HG03469 (cell line): ENCODE measurements at regions not wholly inside any gene's neighbourhood (a gene's known extent, or its start where the extent isn't known, plus 50 kb on each side); places are given as distances from the start of the nearest gene placed in this dataset.
"Not testable (repeated sequence)": the region's sequence is repeated elsewhere in the genome, so short reads cannot be mapped to it uniquely, and the experiment has no call there.

ENCODE experiments used
- ATAC-seq: cut with Tn5 transposase; IDR thresholded peaks from one replicate; pipeline ENCODE4 v1.9.1; 2021; ENCODE audit warnings: mild to moderate bottlenecking, moderate library complexity, moderate number of reproducible peaks; ENCODE audit not compliant: unreplicated experiment

DNA sequence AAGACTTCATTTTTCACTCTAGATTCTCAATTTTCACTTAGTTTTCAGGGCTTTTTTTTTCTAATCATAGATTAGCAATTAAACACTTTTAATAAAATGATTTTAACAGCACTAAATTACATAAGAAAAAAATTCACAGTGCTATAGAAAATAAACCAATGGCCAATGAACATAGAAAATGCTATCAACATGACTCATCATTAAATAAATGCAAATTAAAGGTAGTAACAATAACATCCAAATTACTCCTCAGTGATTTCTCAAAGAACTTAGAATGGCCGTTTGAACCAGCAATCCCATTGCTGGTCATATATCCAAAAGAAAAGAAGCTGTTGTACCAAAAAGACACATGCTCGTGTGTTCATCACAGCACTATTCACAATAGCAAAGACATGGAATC is 1058.9 kb downstream of the UQCRFS1 start:
- ATAC-seq: no peak

- no peak for ATAC-seq
Measured at GRCh38 chr19:28153123-28153522, 1059.8 kb downstream of the UQCRFS1 start.

GRCh38 chr19:28152195-28152594 is 1060.8 kb downstream of the UQCRFS1 start:
- ATAC-seq: no peak

DNA sequence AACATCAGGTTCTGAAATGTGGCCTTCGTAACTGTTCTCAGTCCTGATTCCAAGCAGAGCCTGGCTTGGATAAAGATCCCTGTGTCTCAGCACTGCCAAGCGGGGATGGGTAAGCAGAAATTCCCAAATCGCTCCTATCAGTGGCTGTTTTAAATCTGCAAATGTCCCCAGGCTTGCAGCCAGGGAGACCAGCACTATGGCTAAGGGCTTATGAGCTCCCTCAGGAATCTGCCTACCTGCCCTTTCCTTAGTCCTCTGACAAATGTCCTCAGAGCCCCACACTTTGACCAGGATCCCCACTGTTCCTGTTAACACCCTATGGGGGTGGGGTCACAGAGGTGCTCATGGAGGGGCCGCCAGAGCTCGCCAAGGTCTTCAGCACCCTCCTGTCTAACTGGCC is 1062.8 kb downstream of the UQCRFS1 start:
- ATAC-seq: no peak

- no peak for ATAC-seq
Measured at GRCh38 chr19:28148554-28148953, 1064.4 kb downstream of the UQCRFS1 start.

GRCh38 chr19:28142258-28142657 is 1070.7 kb downstream of the UQCRFS1 start:
- ATAC-seq: no peak

DNA sequence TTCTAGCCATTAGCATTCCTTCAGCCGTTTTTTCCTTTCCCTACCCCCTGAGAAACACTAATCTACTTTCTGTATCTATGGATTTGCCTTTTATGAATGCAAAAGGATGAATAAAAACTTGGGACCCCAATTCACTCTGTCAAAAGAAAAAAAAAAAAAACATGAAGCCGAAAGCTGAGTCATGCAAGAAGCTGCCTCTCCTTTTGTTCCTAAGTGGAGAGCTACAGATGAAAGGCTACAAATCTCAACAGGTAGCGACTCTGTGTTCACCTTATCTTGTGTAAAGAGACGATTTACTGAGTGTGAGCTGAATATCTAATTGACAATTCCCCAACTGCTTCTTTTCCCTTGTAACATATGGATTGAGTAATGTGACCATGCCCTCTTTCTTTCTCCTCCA is 1072.8 kb downstream of the UQCRFS1 start:
- no peak for ATAC-seq

DNA sequence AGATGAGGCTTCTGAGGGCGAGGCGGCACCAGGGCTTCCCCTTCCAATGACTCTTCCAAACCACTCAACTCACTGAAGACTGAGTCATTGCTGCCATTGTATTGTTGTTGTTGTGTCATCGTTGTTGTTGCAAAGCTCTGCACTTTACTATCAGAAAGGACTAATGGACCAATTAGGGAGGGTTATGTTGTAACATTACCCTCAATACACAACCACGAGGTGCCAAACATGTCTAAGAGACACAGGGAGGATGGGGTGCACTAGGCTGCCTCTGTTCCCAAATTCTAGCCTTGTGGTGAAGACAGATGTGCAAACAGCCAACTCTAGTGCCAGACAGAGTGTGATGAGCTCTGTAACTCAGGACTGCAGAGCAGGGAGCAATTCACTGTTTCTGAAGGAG is 1075.2 kb downstream of the UQCRFS1 start:
- no peak for ATAC-seq

DNA sequence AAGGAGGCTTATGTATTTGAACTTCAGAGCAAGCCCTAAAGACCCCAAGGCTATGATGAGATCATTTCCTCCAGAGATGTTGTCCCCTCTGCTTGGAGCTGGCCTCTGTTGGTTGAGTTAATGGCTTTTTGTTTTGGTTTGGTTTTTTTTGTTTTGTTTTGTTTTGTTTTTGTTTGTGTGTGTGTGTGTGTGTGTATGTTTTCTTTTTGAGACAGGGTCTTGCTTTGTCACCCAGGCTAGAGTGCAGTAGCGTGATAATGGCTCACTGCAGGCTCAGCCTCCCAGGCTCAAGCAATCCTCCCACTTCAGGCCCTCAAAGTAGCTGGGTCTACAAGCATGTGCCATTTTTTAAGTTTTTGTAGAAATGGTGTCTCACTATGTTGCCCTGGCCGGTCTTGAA is 1076.2 kb downstream of the UQCRFS1 start:
- no peak for ATAC-seq

DNA sequence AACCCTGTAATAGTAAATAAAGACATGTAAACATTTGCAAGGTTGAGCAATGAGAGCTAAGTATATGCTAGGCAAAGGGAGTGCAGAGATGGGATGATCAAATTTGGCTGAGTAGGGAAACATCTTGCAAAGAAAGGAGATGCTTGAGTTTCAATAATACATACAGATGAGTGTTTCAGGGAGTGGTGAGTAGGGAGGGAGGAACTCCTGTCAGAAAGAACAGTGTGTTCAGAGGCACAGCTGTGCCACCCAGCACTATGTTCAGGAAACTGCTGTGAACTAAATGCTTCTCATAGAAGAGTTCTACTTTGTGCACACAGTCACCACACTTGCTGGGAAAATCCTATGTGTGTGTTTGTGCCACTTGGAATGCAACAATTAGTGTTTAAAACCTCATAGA is 1077.1 kb downstream of the UQCRFS1 start:
- no peak for ATAC-seq

GRCh38 chr19:28134311-28134710 is 1078.6 kb downstream of the UQCRFS1 start:
- ATAC-seq: no peak

DNA sequence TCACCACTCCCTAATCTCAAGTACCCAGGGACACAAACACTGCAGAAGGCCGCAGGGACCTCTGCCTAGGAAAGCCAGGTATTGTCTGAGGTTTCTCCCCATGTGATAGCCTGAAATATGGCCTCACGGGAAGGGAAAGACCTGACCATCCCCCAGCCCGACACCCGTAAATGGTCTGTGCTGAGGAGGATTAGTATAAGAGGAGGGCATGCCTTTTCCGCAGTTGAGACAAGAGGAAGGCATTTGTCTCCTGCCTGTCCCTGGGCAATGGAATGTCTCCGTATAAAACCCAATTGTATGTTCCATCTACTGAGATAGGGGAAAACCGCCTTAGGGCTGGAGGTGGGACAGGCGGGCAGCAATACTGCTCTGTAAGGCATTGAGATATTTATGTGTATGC is 1082.1 kb downstream of the UQCRFS1 start:
- not testable (repeated sequence) for ATAC-seq

- ATAC-seq: no peak
Measured at GRCh38 chr19:28130066-28130511, 1082.9 kb downstream of the UQCRFS1 start.

DNA sequence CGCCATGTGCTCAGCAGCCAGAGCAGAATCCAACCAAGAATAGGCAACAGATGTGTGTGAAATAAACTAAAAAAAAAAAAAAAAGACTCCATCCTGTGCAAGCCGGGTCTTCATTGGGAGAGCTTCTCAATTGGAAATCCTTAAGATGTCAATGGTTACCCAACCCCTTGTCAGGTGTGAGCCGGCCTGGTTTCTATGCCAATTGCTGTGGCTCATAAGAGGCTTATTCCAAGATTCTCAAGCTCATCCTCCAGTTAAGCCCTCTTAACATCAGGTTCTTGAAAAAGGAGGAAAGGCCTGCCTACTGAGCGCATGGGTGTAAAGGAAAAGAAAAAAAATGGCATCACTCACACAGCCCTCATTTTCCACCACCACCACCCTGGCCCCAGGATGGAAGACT is 1084.6 kb downstream of the UQCRFS1 start:
- ATAC-seq: no peak

- ATAC-seq: no peak
Measured at GRCh38 chr19:28126135-28126898, 1086.6 kb downstream of the UQCRFS1 start.

- ATAC-seq: no peak
Measured at GRCh38 chr19:28122734-28123133, 1090.2 kb downstream of the UQCRFS1 start.

DNA sequence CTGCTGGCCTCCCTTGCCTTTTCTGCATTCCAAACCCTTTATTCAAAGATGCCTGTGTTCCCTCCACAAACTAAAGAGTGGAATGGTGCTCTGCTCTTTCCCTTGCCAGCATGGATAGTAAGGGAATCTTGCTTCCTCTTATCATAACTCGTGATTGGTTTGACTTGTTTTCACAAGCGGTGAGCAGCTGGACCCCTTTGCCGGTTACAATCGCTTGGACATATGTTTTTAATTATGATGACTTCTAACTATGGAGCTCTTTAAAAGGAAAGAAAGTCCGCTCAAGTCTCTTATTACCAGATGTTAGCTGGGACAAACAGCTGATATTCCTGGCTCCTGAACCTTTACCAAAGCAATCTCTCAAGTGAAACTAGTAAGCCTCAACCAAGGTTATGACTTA is 1094.7 kb downstream of the UQCRFS1 start:
- no peak for ATAC-seq

DNA sequence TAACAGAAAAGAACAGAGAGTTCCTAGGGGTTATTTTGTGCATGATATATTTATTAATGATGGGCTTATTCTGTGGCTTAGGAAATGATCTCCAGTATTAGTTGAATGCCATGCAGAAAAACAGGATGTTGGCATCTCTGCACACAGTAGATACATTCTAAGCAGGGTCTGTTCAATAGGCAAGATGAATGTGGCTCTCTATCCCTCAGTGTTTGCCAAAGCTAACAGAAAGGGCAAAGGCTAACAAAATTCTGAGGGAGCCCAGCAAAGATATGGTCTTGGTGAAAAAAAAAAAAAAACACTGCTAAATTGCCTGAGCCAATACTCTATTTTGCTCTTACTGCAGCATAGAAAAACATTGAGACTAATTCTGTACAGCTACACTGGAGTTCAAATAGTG is 1095.8 kb downstream of the UQCRFS1 start:
- no peak for ATAC-seq

- not testable (repeated sequence) for ATAC-seq
Measured at GRCh38 chr19:28116379-28116778, 1096.6 kb downstream of the UQCRFS1 start.

DNA sequence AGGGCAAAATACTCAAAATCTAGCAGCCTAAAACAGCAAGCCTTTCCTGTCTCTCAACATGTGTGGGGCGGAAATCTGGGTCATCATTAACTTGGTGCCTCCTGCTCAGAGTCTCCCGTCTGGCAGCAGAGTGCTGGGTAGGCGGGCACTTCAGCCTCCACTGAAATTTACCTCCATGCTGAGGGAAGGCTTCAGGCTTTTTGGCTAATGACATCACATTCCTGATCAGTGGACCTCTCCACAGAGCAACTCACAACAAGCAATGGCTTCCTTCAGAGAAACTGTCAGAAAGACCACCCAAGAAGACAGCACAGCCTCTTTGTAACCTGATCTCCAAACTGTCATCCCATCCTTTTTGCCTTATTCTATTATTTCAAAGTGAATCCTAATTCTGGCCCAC is 1109.0 kb downstream of the UQCRFS1 start:
- ATAC-seq: no peak

GRCh38 chr19:28084659-28085157 is 1128.2 kb downstream of the UQCRFS1 start:
- ATAC-seq: not testable (repeated sequence)

GRCh38 chr19:28076628-28077027 is 1136.3 kb downstream of the UQCRFS1 start:
- ATAC-seq: no peak

DNA sequence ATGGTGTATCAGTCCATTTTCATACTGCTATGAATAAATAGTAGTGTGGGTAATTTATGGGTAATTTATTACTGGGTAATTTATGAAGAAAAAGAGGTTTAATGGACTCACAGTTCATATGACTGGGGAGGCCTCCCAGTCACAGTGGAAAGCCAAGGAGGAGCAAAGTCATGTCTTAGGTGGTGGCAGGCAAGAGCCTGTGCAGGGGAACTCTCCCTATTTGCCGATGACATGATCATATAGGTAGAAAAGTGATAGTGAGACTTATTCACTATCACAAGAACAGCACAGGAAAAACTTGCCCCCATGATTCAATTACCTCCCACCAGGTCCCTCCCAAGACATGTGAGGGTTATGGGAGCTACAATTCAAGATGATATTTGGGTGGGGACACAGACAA is 1137.7 kb downstream of the UQCRFS1 start:
- ATAC-seq: no peak
